ENCODE measurements at regions not wholly inside any gene's neighbourhood (a gene's known extent, or its start where the extent isn't known, plus 50 kb on each side); places are given as distances from the start of the nearest gene placed in this dataset.
"Not testable (repeated sequence)": the region's sequence is repeated elsewhere in the genome, so short reads cannot be mapped to it uniquely, and the experiment has no call there.

- Mint-ChIP-seq H3K27me3 (ENCODE audit: unreplicated experiment) (no peaks in the 10 kb centered on the region), H3K4me1 (ENCODE audit: unreplicated experiment) (peaks cover 5% of the 10 kb centered on the region), H3K27ac (ENCODE audit: unreplicated experiment) (no peak overlapping the region), H3K36me3 (ENCODE audit: unreplicated experiment) (no peaks in the 10 kb centered on the region), H3K9me3 (ENCODE audit: unreplicated experiment) (no peaks in the 10 kb centered on the region), H3K4me3 (ENCODE audit: unreplicated experiment) (no peak overlapping the region)
- TF ChIP-seq CTCF (IDR thresholded peaks at IDR 0.05): no peak
- no peak for DNase-seq (ENCODE audit: extremely low spot score, unreplicated experiment)
Observed at GRCh38 chr14:86084097-86084496, 554.2 kb downstream of the FLRT2 start.

GRCh38 chr14:86083616-86084015 is 553.7 kb downstream of the FLRT2 start:
- no peak for DNase-seq (ENCODE audit: extremely low spot score, unreplicated experiment)
- H3K27ac Mint-ChIP-seq (ENCODE audit: unreplicated experiment): no peak overlapping the region
- no peak for TF ChIP-seq CTCF (IDR thresholded peaks at IDR 0.05)
- H3K27me3 Mint-ChIP-seq (ENCODE audit: unreplicated experiment): no peaks in the 10 kb centered on the region
- H3K9me3 Mint-ChIP-seq (ENCODE audit: unreplicated experiment): no peaks in the 10 kb centered on the region
- no peak overlapping the region for H3K4me3 Mint-ChIP-seq (ENCODE audit: unreplicated experiment)
- peaks cover 5% of the 10 kb centered on the region for H3K4me1 Mint-ChIP-seq (ENCODE audit: unreplicated experiment)
- H3K36me3 Mint-ChIP-seq (ENCODE audit: unreplicated experiment): no peaks in the 10 kb centered on the region

- TF ChIP-seq CTCF (IDR thresholded peaks at IDR 0.05): no peak
- Mint-ChIP-seq H3K4me1 (ENCODE audit: unreplicated experiment) (no peaks in the 10 kb centered on the region), H3K27me3 (ENCODE audit: unreplicated experiment) (no peaks in the 10 kb centered on the region), H3K9me3 (ENCODE audit: unreplicated experiment) (peaks cover 5% of the 10 kb centered on the region), H3K4me3 (ENCODE audit: unreplicated experiment) (no peak overlapping the region), H3K27ac (ENCODE audit: unreplicated experiment) (no peak overlapping the region), H3K36me3 (ENCODE audit: unreplicated experiment) (no peaks in the 10 kb centered on the region)
- DNase-seq (ENCODE audit: extremely low spot score, unreplicated experiment): no peak
Observed at GRCh38 chr14:86072116-86072894, 542.4 kb downstream of the FLRT2 start.

GRCh38 chr14:86066651-86067050 is 536.7 kb downstream of the FLRT2 start:
- H3K27ac Mint-ChIP-seq (ENCODE audit: unreplicated experiment): no peak overlapping the region
- no peaks in the 10 kb centered on the region for H3K9me3 Mint-ChIP-seq (ENCODE audit: unreplicated experiment)
- no peak overlapping the region for H3K4me3 Mint-ChIP-seq (ENCODE audit: unreplicated experiment)
- H3K27me3 Mint-ChIP-seq (ENCODE audit: unreplicated experiment): peaks cover 2% of the 10 kb centered on the region
- H3K36me3 Mint-ChIP-seq (ENCODE audit: unreplicated experiment): peaks cover 1% of the 10 kb centered on the region
- no peak for TF ChIP-seq CTCF (IDR thresholded peaks at IDR 0.05)
- H3K4me1 Mint-ChIP-seq (ENCODE audit: unreplicated experiment): no peaks in the 10 kb centered on the region
- DNase-seq (ENCODE audit: extremely low spot score, unreplicated experiment): no peak

GRCh38 chr14:86065407-86065806 is 535.5 kb downstream of the FLRT2 start:
- no peak overlapping the region for H3K27ac Mint-ChIP-seq (ENCODE audit: unreplicated experiment)
- H3K4me1 Mint-ChIP-seq (ENCODE audit: unreplicated experiment): no peaks in the 10 kb centered on the region
- H3K4me3 Mint-ChIP-seq (ENCODE audit: unreplicated experiment): no peak overlapping the region
- H3K27me3 Mint-ChIP-seq (ENCODE audit: unreplicated experiment): peaks cover 6% of the 10 kb centered on the region
- TF ChIP-seq CTCF (IDR thresholded peaks at IDR 0.05): no peak
- no peaks in the 10 kb centered on the region for H3K9me3 Mint-ChIP-seq (ENCODE audit: unreplicated experiment)
- peaks cover 1% of the 10 kb centered on the region for H3K36me3 Mint-ChIP-seq (ENCODE audit: unreplicated experiment)
- DNase-seq (ENCODE audit: extremely low spot score, unreplicated experiment): no peak

GRCh38 chr14:86064595-86064994 is 534.7 kb downstream of the FLRT2 start:
- H3K36me3 Mint-ChIP-seq (ENCODE audit: unreplicated experiment); DNase-seq (ENCODE audit: extremely low spot score, unreplicated experiment); H3K27me3 Mint-ChIP-seq (ENCODE audit: unreplicated experiment); H3K27ac Mint-ChIP-seq (ENCODE audit: unreplicated experiment); H3K4me3 Mint-ChIP-seq (ENCODE audit: unreplicated experiment); H3K9me3 Mint-ChIP-seq (ENCODE audit: unreplicated experiment); H3K4me1 Mint-ChIP-seq (ENCODE audit: unreplicated experiment): not testable (repeated sequence)

Measured in osteocyte (in vitro differentiated cells).